ENCODE measurements at regions not wholly inside any gene's neighbourhood (a gene's known extent, or its start where the extent isn't known, plus 50 kb on each side); places are given as distances from the start of the nearest gene placed in this dataset.
A peak's percentile ranks its signal among the peaks of the same experiment; 100 is the strongest.

- H3K27ac ChIP-seq (ENCODE audit: low read depth in 1 of 2, low read length in 2 of 2), result no peak overlapping the region
- no peaks in the 10 kb centered on the region for H3K27me3 ChIP-seq (ENCODE audit: control insufficient read depth in 2 of 2, insufficient read depth in 2 of 2, low read length in 2 of 2)
- H3K36me3 ChIP-seq (replicated peaks in 1 of 2; ENCODE audit: control insufficient read depth in 1 of 2, insufficient read depth in 2 of 2, low read length in 2 of 2), result no peaks in the 10 kb centered on the region
- peaks cover 14% of the 10 kb centered on the region for H3K4me1 Mint-ChIP-seq
- H3K9me3 Mint-ChIP-seq, result peaks cover 5 to 16% (median 13%) of the 10 kb centered on the region in 7 donors
- H3K4me3 Mint-ChIP-seq, result no peak overlapping the region
- H3K27me3 Mint-ChIP-seq (ENCODE audit: low read depth in 3 of 3), result no peaks in the 10 kb centered on the region
- 100% methylated on average over 1 of the region's 1 CpG for WGBS (ENCODE audit: insufficient coverage)
- H3K4me2 ChIP-seq (replicated peaks; ENCODE audit: extremely low read depth, low read length, poor library complexity, severe bottlenecking), result no peak overlapping the region
- no peaks in the 10 kb centered on the region for H3K9me3 ChIP-seq (replicated peaks in 1 of 2; ENCODE audit: control insufficient read depth in 1 of 2, insufficient read depth in 1 of 2, low read length in 2 of 2)
- H3K36me3 Mint-ChIP-seq, result no peaks in the 10 kb centered on the region
- no peak for TF ChIP-seq CTCF (IDR thresholded peaks at IDR 0.05)
- H3K79me2 ChIP-seq (ENCODE audit: insufficient read depth, low read length), result no peaks in the 10 kb centered on the region
- peaks cover 13 to 20% of the 10 kb centered on the region in 2 donors for H3K4me1 ChIP-seq (ENCODE audit: control insufficient read depth in 1 of 2, insufficient read depth in 2 of 2, low read length in 2 of 2)
- no peaks in the 10 kb centered on the region for H4K20me1 ChIP-seq (ENCODE audit: insufficient read depth, low read length)
- H3K9ac ChIP-seq (ENCODE audit: insufficient read depth, low read length, poor library complexity, severe bottlenecking), result no peak overlapping the region
- intact Hi-C loops (cut with micrococcal nuclease), result no loop called here
- H3K4me3 ChIP-seq (replicated peaks in 1 of 3; ENCODE audit: low read depth in 2 of 3, low read length in 3 of 3), result no peak overlapping the region
- no peak overlapping the region for H2AFZ ChIP-seq (ENCODE audit: insufficient read depth, low read depth, low read length, poor library complexity, severe bottlenecking)
- DNase-seq, result no peak
- H3K27ac Mint-ChIP-seq, result no peak overlapping the region
These were observed 155.3 kb upstream of the ANKRD55 start for GRCh38 chr5:56388229-56388985.

- H3K9me3 ChIP-seq (replicated peaks in 1 of 2; ENCODE audit: control insufficient read depth in 1 of 2, insufficient read depth in 1 of 2, low read length in 2 of 2), result no peaks in the 10 kb centered on the region
- intact Hi-C loops (cut with micrococcal nuclease), result no loop called here
- Mint-ChIP-seq H3K9me3 (peaks cover 2 to 5% (median 4%) of the 10 kb centered on the region in 7 donors), H3K27me3 (ENCODE audit: low read depth in 3 of 3) (no peaks in the 10 kb centered on the region), H3K36me3 (no peaks in the 10 kb centered on the region), H3K27ac (peak overlapping the region in 5 of 7 donors; percentile 26 to 82 (median 66)), H3K4me1 (peaks cover 14% of the 10 kb centered on the region), H3K4me3 (no peak overlapping the region)
- no peaks in the 10 kb centered on the region for H3K36me3 ChIP-seq (replicated peaks in 1 of 2; ENCODE audit: control insufficient read depth in 1 of 2, insufficient read depth in 2 of 2, low read length in 2 of 2)
- H2AFZ ChIP-seq (ENCODE audit: insufficient read depth, low read depth, low read length, poor library complexity, severe bottlenecking), result peak overlapping the region; percentile 64
- H3K4me3 ChIP-seq (replicated peaks in 1 of 3; ENCODE audit: low read depth in 2 of 3, low read length in 3 of 3), result no peak overlapping the region
- no peaks in the 10 kb centered on the region for H3K27me3 ChIP-seq (ENCODE audit: control insufficient read depth in 2 of 2, insufficient read depth in 2 of 2, low read length in 2 of 2)
- H4K20me1 ChIP-seq (ENCODE audit: insufficient read depth, low read length), result no peaks in the 10 kb centered on the region
- no peaks in the 10 kb centered on the region for H3K79me2 ChIP-seq (ENCODE audit: insufficient read depth, low read length)
- H3K27ac ChIP-seq (ENCODE audit: low read depth in 1 of 2, low read length in 2 of 2), result peak overlapping the region in 1 of 2 donors; percentile 34
- DNase-seq, result peak in 2 of 3 donors; percentile 5 to 11
- no CpG with 5 or more reads among the region's 2 CpGs for WGBS (ENCODE audit: insufficient coverage)
- peak overlapping the region; percentile 16 for H3K4me2 ChIP-seq (replicated peaks; ENCODE audit: extremely low read depth, low read length, poor library complexity, severe bottlenecking)
- no peak for TF ChIP-seq CTCF (IDR thresholded peaks at IDR 0.05)
- no peak overlapping the region for H3K9ac ChIP-seq (ENCODE audit: insufficient read depth, low read length, poor library complexity, severe bottlenecking)
- peaks cover 13 to 20% of the 10 kb centered on the region in 2 donors for H3K4me1 ChIP-seq (ENCODE audit: control insufficient read depth in 1 of 2, insufficient read depth in 2 of 2, low read length in 2 of 2)
These were observed 152.9 kb upstream of the ANKRD55 start for GRCh38 chr5:56386046-56386445.
